ENCODE measurements at regions not wholly inside any gene's neighbourhood (a gene's known extent, or its start where the extent isn't known, plus 50 kb on each side); places are given as distances from the start of the nearest gene placed in this dataset.

GRCh38 chr22:48612077-48612995 is 1215.3 kb downstream of the BRD1 start:
- no peak for TF ChIP-seq CTCF (conservative IDR thresholded peaks at IDR 0.05; ENCODE audit: low read length)
- TF ChIP-seq EZH2phosphoT487 (IDR thresholded peaks at IDR 0.05; ENCODE audit: borderline replicate concordance), result no peak
